ENCODE measurements at regions not wholly inside any gene's neighbourhood (a gene's known extent, or its start where the extent isn't known, plus 50 kb on each side); places are given as distances from the start of the nearest gene placed in this dataset.
A peak's percentile ranks its signal among the peaks of the same experiment; 100 is the strongest.
"Not testable (repeated sequence)": the region's sequence is repeated elsewhere in the genome, so short reads cannot be mapped to it uniquely, and the experiment has no call there.

DNA sequence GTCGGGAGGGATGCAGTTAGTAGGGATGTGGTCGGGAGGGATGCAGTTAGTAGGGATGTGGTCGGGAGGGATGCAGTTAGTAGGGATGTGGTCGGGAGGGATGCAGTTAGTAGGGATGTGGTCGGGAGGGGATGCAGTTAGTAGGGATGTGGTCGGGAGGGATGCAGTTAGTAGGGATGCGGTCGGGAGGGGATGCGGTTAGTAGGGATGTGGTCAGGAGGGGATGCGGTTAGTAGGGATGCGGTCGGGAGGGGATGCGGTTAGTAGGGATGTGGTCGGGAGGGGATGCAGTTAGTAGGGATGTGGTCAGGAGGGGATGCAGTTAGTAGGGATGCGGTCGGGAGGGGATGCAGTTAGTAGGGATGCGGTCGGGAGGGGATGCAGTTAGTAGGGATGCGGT, 96.2 kb downstream of the BDH1 start:
- CTCF ChIA-PET, H3K4me3 Mint-ChIP-seq, H3K27ac Mint-ChIP-seq, H3K9me3 Mint-ChIP-seq, POLR2A ChIA-PET: not testable (repeated sequence)
- H3K27me3 Mint-ChIP-seq = peaks cover 37% of the 10 kb centered on the region
- DNase-seq = peak; percentile 39
- H3K4me1 Mint-ChIP-seq = peaks cover 16% of the 10 kb centered on the region
- peaks cover 10% of the 10 kb centered on the region for H3K36me3 Mint-ChIP-seq (ENCODE audit: low read depth)

DNA sequence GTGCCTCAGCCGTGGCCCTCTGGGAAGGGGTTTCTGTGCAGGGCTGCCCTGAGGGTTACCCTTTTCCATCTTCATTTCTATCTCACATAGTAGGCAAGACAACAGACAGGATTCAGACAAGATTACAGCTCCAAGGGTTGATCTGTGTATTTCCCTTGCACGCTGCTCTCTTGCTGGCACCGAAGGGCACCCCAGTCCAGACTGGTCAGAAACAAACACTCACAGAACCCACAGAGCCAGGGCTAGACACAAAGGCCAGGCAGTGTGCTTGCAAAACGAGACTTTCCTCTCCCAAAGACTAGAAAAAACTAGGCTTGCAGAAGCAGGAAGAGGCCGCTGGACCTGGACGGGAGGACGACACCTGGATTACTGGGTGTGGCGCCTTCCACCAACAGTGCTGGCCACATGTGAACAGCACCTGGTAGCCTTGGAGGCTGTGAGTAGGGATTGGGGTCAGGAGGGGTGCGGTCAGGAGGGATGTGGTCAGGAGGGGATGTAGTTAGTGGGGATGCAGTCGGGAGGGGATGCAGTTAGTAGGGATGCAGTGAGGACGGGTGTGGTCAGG, 96.8 kb downstream of the BDH1 start:
- H3K4me3 Mint-ChIP-seq = no peak overlapping the region
- H3K27ac Mint-ChIP-seq = peak overlapping the region; percentile 11
- ChIA-PET CTCF (no interaction called here), POLR2A (no interaction called here)
- H3K27me3 Mint-ChIP-seq = peaks cover 40% of the 10 kb centered on the region
- peaks cover 10% of the 10 kb centered on the region for H3K36me3 Mint-ChIP-seq (ENCODE audit: low read depth)
- H3K9me3 Mint-ChIP-seq = peaks cover 6% of the 10 kb centered on the region
- no peak for DNase-seq
- peaks cover 16% of the 10 kb centered on the region for H3K4me1 Mint-ChIP-seq

DNA sequence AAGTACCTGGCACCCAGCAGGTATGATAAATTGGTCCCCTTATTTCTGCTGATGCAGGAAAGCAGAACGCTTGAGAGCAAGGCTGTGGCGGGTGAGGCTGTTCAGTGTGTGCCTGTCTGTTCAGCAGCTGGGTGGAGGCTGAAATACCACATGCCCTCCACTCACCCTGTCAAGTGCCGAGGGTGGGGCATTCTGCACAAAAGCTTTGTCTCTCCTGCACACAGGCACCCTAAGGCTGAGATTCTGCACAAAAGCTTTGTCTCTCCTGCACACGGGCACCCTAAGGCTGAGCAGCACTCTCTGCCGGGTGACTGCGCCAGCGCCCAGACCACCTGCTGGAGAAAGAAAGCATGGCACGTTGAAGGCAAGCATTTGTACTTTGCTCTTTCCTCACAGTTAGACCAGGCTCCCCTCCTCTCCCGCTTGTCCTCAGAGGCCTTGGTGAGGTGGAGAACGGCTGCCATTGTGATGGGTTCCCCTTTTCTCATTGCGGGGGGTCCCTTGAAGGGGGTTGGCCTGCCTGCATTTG, 97.5 kb downstream of the BDH1 start:
- ChIA-PET POLR2A (no interaction called here), CTCF (interaction anchor here (0.6 kb wide), 1 partner anchor 25 kb away, joined by 4 read pairs; no protein-coding TSS in a partner anchor)
- Mint-ChIP-seq H3K4me1 (peaks cover 14% of the 10 kb centered on the region), H3K9me3 (peaks cover 6% of the 10 kb centered on the region), H3K4me3 (no peak overlapping the region), H3K36me3 (ENCODE audit: low read depth) (peaks cover 10% of the 10 kb centered on the region), H3K27ac (no peak overlapping the region), H3K27me3 (peaks cover 37% of the 10 kb centered on the region)
- DNase-seq = no peak

DNA sequence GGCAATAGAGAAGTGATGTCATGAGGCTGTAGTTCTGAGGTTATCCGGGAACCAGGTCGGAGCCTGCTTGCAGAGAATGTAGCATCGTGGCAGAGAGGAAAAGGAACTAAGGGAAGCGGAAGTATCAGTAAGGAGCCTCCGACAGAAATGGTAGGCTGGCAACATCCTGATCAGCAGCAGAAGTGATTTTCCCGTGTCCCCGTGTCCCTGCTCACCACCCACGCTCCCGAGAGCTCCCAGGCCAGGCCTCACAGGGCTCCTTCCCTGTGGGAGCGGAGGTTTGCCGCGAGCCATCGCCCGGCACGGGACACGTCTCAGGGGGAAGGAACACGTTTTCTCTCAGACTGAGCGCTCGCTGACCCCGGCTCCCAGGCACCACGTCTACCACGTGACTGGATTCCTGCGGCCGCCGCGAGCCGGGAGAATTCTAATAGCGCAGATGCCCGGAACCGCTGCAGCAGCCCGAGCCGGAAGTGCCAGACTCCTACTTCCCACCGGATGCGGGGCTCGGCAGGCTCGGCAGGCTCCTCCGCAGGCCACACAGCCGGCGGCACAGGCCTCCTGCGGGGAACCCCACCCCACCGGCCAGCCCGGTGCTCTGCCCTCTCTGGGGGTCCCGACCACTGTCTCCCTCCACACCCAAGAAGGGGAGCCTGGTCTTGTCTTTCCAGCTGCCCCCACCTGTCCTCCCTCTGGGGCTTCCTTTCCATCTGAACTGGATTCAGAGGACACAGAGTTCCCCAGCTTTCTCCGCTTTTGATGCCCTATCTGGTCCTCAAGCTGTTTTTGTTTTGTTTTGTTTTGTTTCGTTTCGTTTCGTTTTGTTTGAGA, 99.3 kb downstream of the BDH1 start:
- no peak overlapping the region for H3K27ac Mint-ChIP-seq
- H3K36me3 Mint-ChIP-seq (ENCODE audit: low read depth) = peaks cover 10% of the 10 kb centered on the region
- H3K9me3 Mint-ChIP-seq = peaks cover 6% of the 10 kb centered on the region
- DNase-seq = peak; percentile 57
- peak overlapping the region; percentile 85 for H3K4me3 Mint-ChIP-seq
- peaks cover 14% of the 10 kb centered on the region for H3K4me1 Mint-ChIP-seq
- H3K27me3 Mint-ChIP-seq = peaks cover 29% of the 10 kb centered on the region
- CTCF ChIA-PET = interaction anchor here (0.9 kb wide), 1 partner anchor 200 kb away, joined by 4 read pairs; no protein-coding TSS in a partner anchor
- POLR2A ChIA-PET = interaction anchor here (0.7 kb wide), 1 partner anchor 11 kb away, joined by 3 read pairs; no protein-coding TSS in a partner anchor

DNA sequence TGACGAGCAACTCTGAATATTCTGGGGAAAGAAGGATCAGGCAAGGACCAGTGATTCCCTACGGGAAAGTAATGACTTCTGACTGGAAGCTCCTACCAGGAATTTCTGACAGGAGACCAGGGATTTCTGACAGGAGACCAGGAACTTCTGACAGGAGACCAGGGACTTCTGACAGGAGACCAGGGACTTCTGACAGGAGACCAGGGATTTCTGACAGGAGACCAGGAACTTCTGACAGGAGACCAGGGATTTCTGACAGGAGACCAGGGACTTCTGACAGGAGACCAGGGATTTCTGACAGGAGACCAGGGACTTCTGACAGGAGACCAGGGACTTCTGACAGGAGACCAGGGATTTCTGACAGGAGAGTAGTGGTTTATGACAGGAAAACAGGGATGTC, 100.9 kb downstream of the BDH1 start:
- H3K27ac Mint-ChIP-seq, POLR2A ChIA-PET: not testable (repeated sequence)
- peaks cover 10% of the 10 kb centered on the region for H3K36me3 Mint-ChIP-seq (ENCODE audit: low read depth)

DNA sequence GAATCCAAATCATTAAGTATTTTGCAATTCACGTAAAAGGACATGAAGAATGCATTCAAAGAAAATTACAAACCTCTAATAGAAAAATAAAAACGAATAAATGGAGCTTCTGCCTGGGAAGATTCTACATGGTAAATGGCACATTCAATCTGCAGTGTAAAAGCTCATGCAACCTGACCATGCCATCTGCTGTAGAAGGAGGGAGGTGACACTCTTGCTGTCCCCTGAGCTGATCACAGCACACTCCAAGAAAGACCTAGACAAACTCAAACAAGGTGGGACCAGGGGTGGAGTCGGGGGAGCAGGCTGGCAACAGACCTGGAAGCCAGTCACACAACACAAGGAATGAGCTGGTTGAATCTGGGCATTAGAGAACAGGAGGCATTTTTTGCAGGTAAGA, 101.8 kb downstream of the BDH1 start:
- peaks cover 9% of the 10 kb centered on the region for H3K36me3 Mint-ChIP-seq (ENCODE audit: low read depth)
- H3K27ac Mint-ChIP-seq = no peak overlapping the region
- no peak for DNase-seq
- peaks cover 3% of the 10 kb centered on the region for H3K9me3 Mint-ChIP-seq
- ChIA-PET POLR2A (no interaction called here), CTCF (interaction anchor here (0.9 to 2.2 kb wide), 7 partner anchors 10 to 243 kb away, joined by 3 to 27 read pairs (median 4); no protein-coding TSS in a partner anchor)
- H3K4me3 Mint-ChIP-seq = no peak overlapping the region
- peaks cover 14% of the 10 kb centered on the region for H3K4me1 Mint-ChIP-seq
- peaks cover 40% of the 10 kb centered on the region for H3K27me3 Mint-ChIP-seq

More for the DNA sequence above, 100.9 kb downstream of the BDH1 start:
- peak overlapping the region; percentile 85 for H3K4me3 Mint-ChIP-seq
- H3K4me1 Mint-ChIP-seq = peaks cover 14% of the 10 kb centered on the region
- CTCF ChIA-PET = interaction anchor here (1.1 to 2.2 kb wide), 3 partner anchors 16 to 243 kb away, joined by 3 to 27 read pairs (median 3); no protein-coding TSS in a partner anchor
- not testable (repeated sequence) for H3K9me3 Mint-ChIP-seq, DNase-seq
- peaks cover 31% of the 10 kb centered on the region for H3K27me3 Mint-ChIP-seq

DNA sequence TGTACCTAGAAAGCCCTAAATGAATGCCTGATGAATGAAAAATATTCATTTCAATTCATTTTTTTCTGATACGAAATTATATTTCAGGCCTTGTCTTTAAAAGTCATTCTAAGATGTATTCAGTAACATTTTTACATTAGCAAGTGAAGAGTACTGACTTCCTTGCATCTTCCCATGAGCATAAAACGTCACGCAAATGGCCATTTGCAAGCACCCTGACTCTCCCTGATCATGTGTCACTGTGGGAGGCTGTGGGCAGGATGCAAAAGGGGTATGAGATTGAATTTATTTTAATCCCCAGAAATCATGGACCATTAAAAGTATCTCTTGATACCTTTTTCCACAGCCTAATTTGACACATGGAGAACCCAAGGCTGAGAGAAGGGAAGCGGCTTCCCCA, 105.0 kb downstream of the BDH1 start:
- Mint-ChIP-seq H3K9me3 (no peaks in the 10 kb centered on the region), H3K36me3 (ENCODE audit: low read depth) (no peaks in the 10 kb centered on the region), H3K27me3 (peaks cover 43% of the 10 kb centered on the region), H3K4me1 (peaks cover 5% of the 10 kb centered on the region), H3K4me3 (no peak overlapping the region), H3K27ac (no peak overlapping the region)
- ChIA-PET POLR2A (no interaction called here), CTCF (no interaction called here)
- no peak for DNase-seq

DNA sequence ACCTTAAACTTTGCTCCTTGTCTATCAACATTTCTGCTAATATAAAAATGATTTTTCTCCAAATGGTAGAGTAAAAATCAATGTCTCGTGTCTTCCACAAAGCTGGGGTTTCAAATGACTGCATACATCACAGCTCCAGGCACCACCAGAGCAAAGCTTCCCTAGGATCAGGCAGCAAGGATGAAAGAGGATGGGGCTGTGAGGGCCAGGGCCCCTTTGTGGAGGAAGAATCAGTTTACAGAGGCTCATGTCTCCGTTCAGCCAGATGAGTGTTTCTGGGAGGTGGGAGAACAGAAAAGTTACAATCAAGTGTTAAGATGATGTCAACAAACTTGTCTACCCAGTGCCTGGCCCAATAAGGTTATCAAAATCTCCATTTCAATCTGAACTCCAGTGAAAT, 105.5 kb downstream of the BDH1 start:
- Mint-ChIP-seq H3K27me3 (peaks cover 38% of the 10 kb centered on the region), H3K4me3 (no peak overlapping the region), H3K36me3 (ENCODE audit: low read depth) (no peaks in the 10 kb centered on the region), H3K27ac (no peak overlapping the region), H3K9me3 (no peaks in the 10 kb centered on the region), H3K4me1 (no peaks in the 10 kb centered on the region)
- no peak for DNase-seq
- ChIA-PET POLR2A (no interaction called here), CTCF (no interaction called here)

DNA sequence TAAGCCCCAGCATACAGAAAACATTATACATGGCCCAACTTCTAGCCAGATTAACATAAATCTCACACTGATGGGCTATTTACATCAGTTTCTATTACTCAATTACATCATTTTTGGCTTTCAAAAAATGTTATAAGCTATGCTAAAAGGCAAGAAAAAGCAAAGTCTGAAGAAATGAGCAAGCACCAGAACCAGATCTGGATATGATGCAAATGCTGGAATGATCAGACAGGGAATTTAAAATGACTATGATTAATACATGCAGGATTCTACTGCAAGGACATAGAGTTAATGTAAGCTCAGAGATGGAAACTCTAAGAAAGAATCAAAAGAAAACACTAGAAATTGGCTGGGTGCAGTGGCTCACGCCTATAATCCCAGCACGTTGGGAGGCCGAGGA, 106.6 kb downstream of the BDH1 start:
- POLR2A ChIA-PET = not testable (repeated sequence)

DNA sequence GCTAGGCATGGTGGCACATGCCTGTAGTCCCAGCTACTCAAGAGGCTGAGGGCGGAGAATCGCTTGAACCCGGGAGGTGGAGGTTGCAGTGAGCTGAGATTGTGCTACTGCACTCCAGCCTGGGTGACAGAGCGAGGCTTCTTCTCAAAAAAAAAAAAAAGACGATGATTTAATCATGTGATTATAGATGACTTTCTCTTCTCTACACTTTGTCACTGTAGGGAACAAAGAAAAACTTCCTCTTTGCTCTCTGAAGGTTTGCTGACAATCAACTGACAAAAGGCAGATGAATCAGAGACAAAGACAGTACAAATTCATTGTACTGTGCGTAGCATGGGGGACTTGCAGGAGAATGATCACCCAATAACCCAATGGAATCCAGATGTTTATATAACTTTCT, 108.0 kb downstream of the BDH1 start:
- CTCF ChIA-PET; H3K36me3 Mint-ChIP-seq (ENCODE audit: low read depth); H3K27ac Mint-ChIP-seq; POLR2A ChIA-PET; H3K4me1 Mint-ChIP-seq; DNase-seq; H3K4me3 Mint-ChIP-seq; H3K9me3 Mint-ChIP-seq: not testable (repeated sequence)
- H3K27me3 Mint-ChIP-seq = peaks cover 35% of the 10 kb centered on the region

More for the DNA sequence above, 106.6 kb downstream of the BDH1 start:
- DNase-seq; H3K9me3 Mint-ChIP-seq; H3K27ac Mint-ChIP-seq; H3K4me3 Mint-ChIP-seq; H3K4me1 Mint-ChIP-seq; H3K36me3 Mint-ChIP-seq (ENCODE audit: low read depth); CTCF ChIA-PET: not testable (repeated sequence)
- peaks cover 34% of the 10 kb centered on the region for H3K27me3 Mint-ChIP-seq

DNA sequence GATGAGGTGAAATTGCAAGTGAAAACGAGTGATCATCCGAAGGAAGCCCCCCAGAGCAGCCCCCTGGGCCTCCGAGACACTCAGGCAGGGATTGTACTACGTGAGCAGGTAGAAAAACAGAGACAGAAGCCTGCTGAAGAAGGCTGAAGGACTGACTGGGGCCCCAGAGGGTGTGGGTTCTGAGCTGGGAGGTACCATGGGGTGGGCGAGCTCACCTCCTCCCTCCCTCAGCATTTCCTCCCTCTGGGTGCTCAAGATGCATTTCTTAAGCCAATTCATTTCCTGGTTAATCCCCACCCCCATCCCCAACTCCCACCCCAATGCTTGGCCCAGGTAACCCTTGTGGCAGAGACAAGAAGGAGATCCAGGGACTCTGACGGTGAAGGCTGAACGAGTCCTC, 108.7 kb downstream of the BDH1 start:
- H3K9me3 Mint-ChIP-seq = no peaks in the 10 kb centered on the region
- POLR2A ChIA-PET = no interaction called here
- no peak overlapping the region for H3K27ac Mint-ChIP-seq
- H3K36me3 Mint-ChIP-seq (ENCODE audit: low read depth) = no peaks in the 10 kb centered on the region
- CTCF ChIA-PET = no interaction called here
- DNase-seq = no peak
- peaks cover 35% of the 10 kb centered on the region for H3K27me3 Mint-ChIP-seq
- H3K4me3 Mint-ChIP-seq = no peak overlapping the region
- peaks cover 2% of the 10 kb centered on the region for H3K4me1 Mint-ChIP-seq

DNA sequence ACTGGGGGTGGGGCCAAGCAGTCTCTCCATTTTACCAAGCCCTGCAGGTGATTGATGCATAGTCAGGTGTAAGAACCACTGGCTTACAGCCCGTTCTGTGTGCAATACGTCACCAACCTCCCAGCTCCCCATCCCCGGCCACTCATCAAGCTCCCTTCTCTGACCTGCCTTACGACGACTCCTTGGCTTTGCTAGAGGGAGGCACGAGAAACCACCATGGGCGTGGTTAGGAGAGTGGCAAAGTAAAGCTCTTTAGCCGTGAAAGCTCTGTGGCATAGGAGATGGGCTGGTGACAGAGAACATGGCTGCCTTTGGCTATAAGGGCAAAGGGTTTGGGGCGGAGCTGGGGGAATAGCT, 109.1 kb downstream of the BDH1 start:
- Mint-ChIP-seq H3K27ac (no peak overlapping the region), H3K27me3 (peaks cover 37% of the 10 kb centered on the region), H3K4me3 (no peak overlapping the region), H3K36me3 (ENCODE audit: low read depth) (no peaks in the 10 kb centered on the region), H3K9me3 (no peaks in the 10 kb centered on the region), H3K4me1 (peaks cover 2% of the 10 kb centered on the region)
- ChIA-PET POLR2A (no interaction called here), CTCF (no interaction called here)
- DNase-seq = no peak

DNA sequence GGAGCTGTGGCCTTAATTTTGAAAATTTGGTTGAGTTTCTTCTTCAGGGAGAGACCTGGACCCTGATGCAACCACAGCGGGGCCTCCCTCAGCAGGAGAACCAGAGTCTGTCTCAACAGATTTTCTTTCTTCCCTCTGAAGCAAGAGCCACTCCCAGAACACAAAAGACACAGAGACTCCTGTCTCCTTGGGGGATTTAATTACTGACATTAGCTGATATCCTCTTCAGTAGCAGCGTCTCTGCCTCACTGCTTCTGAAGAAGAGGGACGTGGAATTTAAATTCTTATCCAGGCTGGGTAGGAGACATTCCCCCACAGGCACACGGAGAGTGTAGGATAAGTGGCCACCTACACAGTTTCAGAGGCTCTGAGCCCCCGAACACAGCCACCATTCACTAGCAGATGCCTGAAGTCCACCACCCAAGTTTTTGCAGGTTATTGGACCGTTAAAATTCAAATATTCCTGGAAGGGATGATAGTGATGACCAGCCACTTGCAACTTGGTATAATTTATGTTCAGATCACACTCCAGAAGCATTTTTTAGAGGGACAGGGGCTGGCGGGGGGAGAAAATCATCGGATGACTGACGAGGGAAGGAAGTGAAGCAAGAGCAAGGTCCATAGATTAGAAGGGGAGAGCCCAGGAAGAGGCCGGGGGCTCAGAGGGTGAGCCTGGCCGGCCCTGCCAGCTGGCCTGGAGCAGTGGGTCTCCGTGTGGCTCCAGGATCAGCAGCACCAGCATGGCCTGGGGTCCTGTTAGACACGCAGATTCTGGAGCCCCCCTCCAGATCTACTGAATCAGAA, 109.7 kb downstream of the BDH1 start:
- Mint-ChIP-seq H3K36me3 (ENCODE audit: low read depth) (no peaks in the 10 kb centered on the region), H3K9me3 (no peaks in the 10 kb centered on the region), H3K27ac (no peak overlapping the region), H3K27me3 (peaks cover 41% of the 10 kb centered on the region), H3K4me1 (peaks cover 2% of the 10 kb centered on the region), H3K4me3 (no peak overlapping the region)
- no peak for DNase-seq
- CTCF ChIA-PET = no interaction called here
- POLR2A ChIA-PET = no interaction called here

Measured in activated CD4-positive, alpha-beta memory T cell treated with anti-CD3 and anti-CD28 coated beads, Interleukin-2, amount 10 ng/mL, durations not matched to agents 7 days and 5 days (primary cell).